ENCODE measurements at regions not wholly inside any gene's neighbourhood (a gene's known extent, or its start where the extent isn't known, plus 50 kb on each side); places are given as distances from the start of the nearest gene placed in this dataset.

GRCh38 chr2:120520454-120520853 lies 174.5 kb downstream of the INHBB start:
- DNase-seq: no peak

GRCh38 chr2:120520929-120521912 lies 175.3 kb downstream of the INHBB start:
- DNase-seq: no peak

- no peak for DNase-seq
These were observed 176.3 kb downstream of the INHBB start for GRCh38 chr2:120522151-120522751.

- DNase-seq: no peak
These were observed 177.8 kb downstream of the INHBB start for GRCh38 chr2:120523766-120524165.

- no peak for DNase-seq
These were observed 178.2 kb downstream of the INHBB start for GRCh38 chr2:120524174-120524573.

GRCh38 chr2:120525056-120526046 lies 179.4 kb downstream of the INHBB start:
- DNase-seq: no peak

GRCh38 chr2:120526047-120526562 lies 180.2 kb downstream of the INHBB start:
- no peak for DNase-seq

GRCh38 chr2:120526997-120527945 lies 181.3 kb downstream of the INHBB start:
- DNase-seq: no peak

- DNase-seq: no peak
These were observed 182.2 kb downstream of the INHBB start for GRCh38 chr2:120528051-120528692.

GRCh38 chr2:120528693-120529076 lies 182.7 kb downstream of the INHBB start:
- DNase-seq: no peak

- no peak for DNase-seq
These were observed 184.8 kb downstream of the INHBB start for GRCh38 chr2:120530781-120531180.

GRCh38 chr2:120531365-120531764 lies 185.4 kb downstream of the INHBB start:
- DNase-seq: no peak

GRCh38 chr2:120531863-120532600 lies 186.1 kb downstream of the INHBB start:
- DNase-seq: no peak

GRCh38 chr2:120533625-120534024 lies 187.7 kb downstream of the INHBB start:
- DNase-seq: no peak

- DNase-seq: no peak
These were observed 188.5 kb downstream of the INHBB start for GRCh38 chr2:120534457-120534856.

GRCh38 chr2:120535081-120535480 lies 189.1 kb downstream of the INHBB start:
- DNase-seq: no peak

GRCh38 chr2:120536141-120536540 lies 190.2 kb downstream of the INHBB start:
- DNase-seq: no peak

- no peak for DNase-seq
These were observed 192.9 kb downstream of the INHBB start for GRCh38 chr2:120538691-120539423.

GRCh38 chr2:120539424-120539936 lies 193.5 kb downstream of the INHBB start:
- DNase-seq: no peak

All from stimulated activated CD4-positive, alpha-beta T cell treated with anti-CD3 and anti-CD28 coated beads, Interleukin-4, amount 100 ng/mL, for 24 hours (primary cell).